Astrocyte (in vitro differentiated cells and primary cell): ENCODE measurements at regions not wholly inside any gene's neighbourhood (a gene's known extent, or its start where the extent isn't known, plus 50 kb on each side); places are given as distances from the start of the nearest gene placed in this dataset.

Source experiments
- DNase-seq: peaks from one replicate; pipeline ENCODE4 v3.0.0-alpha.2; 2010; ENCODE audit warnings: low read depth
- FAIRE-seq: peaks from 2 replicates; lab custom pipeline; 2011; peaks lifted over from hg19 to GRCh38; lab: Jason Lieb, UNC
- H2AFZ ChIP-seq: 2 replicates; pipeline ENCODE4 v1.6.0; 2012; ENCODE audit warnings: low read depth, low read length, inconsistent platforms
- H3K27ac ChIP-seq: 2 replicates; pipeline ENCODE4 v1.5.1; 2011; ENCODE audit warnings: low read depth, low read length, inconsistent platforms
- H3K27me3 ChIP-seq: 2 replicates; pipeline ENCODE4 v1.6.0; 2011; ENCODE audit warnings: low read length, inconsistent platforms; ENCODE audit not compliant: insufficient read depth
- H3K36me3 ChIP-seq: 2 replicates; pipeline ENCODE4 v1.5.1; 2011; ENCODE audit warnings: low read length, inconsistent platforms; ENCODE audit not compliant: insufficient read depth
- H3K4me1 ChIP-seq: 2 replicates; pipeline ENCODE4 v1.5.1; 2011; ENCODE audit warnings: low read length, inconsistent platforms; ENCODE audit not compliant: insufficient read depth
- H3K4me2 ChIP-seq: 2 replicates; pipeline ENCODE4 v1.6.0; 2012; ENCODE audit warnings: low read length, inconsistent platforms
- H3K4me3 ChIP-seq: 2 replicates; pipeline ENCODE4 v1.5.1; 2011; ENCODE audit warnings: low read depth, mild to moderate bottlenecking, low read length, inconsistent platforms; ENCODE audit not compliant: insufficient read depth
- H3K79me2 ChIP-seq: 2 replicates; pipeline ENCODE4 v1.6.0; 2012; ENCODE audit warnings: mild to moderate bottlenecking, low read length, inconsistent platforms; ENCODE audit not compliant: insufficient read depth
- H3K9ac ChIP-seq: 2 replicates; pipeline ENCODE4 v1.6.0; 2012; ENCODE audit warnings: mild to moderate bottlenecking, low read length, inconsistent platforms
- H3K9me3 ChIP-seq: 2 replicates; pipeline ENCODE4 v1.5.1; 2012; ENCODE audit warnings: low read depth, mild to moderate bottlenecking, low read length, inconsistent platforms; ENCODE audit not compliant: insufficient read depth
- H4K20me1 ChIP-seq: 2 replicates; pipeline ENCODE4 v1.6.0; 2012; ENCODE audit warnings: low read length, inconsistent platforms; ENCODE audit not compliant: insufficient read depth
- H3K27ac Mint-ChIP-seq: one replicate; pipeline ENCODE4 v1.8.0; 2021; ENCODE audit warnings: mild to moderate bottlenecking, mixed read lengths; ENCODE audit not compliant: unreplicated experiment
- H3K27me3 Mint-ChIP-seq: one replicate; pipeline ENCODE4 v1.8.0; 2021; ENCODE audit warnings: low read depth, mixed read lengths; ENCODE audit not compliant: unreplicated experiment
- H3K36me3 Mint-ChIP-seq: one replicate; pipeline ENCODE4 v1.8.0; 2021; ENCODE audit warnings: low read depth, mixed read lengths; ENCODE audit not compliant: unreplicated experiment
- H3K4me1 Mint-ChIP-seq: one replicate; pipeline ENCODE4 v1.8.0; 2021; ENCODE audit warnings: low read depth, mixed read lengths; ENCODE audit not compliant: unreplicated experiment
- H3K4me3 Mint-ChIP-seq: one replicate; pipeline ENCODE4 v1.8.0; 2021; ENCODE audit warnings: mild to moderate bottlenecking, moderate library complexity, mixed read lengths; ENCODE audit not compliant: unreplicated experiment
- H3K9me3 Mint-ChIP-seq: one replicate; pipeline ENCODE4 v1.8.0; 2021; ENCODE audit warnings: mild to moderate bottlenecking, mixed read lengths; ENCODE audit not compliant: unreplicated experiment
- EZH2 ChIP-seq: IDR thresholded peaks from 2 replicates; pipeline ENCODE4 v1.6.1; 2012; ENCODE audit warnings: mild to moderate bottlenecking, low read length, inconsistent platforms; ENCODE audit not compliant: insufficient read depth
- TF ChIP-seq, protein P1 (sequence below): IDR thresholded peaks from 2 replicates; pipeline ENCODE4 v1.5.1; 2011; ENCODE audit warnings: low read depth, mild to moderate bottlenecking, inconsistent platforms, low read length, moderate library complexity; ENCODE audit not compliant: insufficient read depth

DNA sequence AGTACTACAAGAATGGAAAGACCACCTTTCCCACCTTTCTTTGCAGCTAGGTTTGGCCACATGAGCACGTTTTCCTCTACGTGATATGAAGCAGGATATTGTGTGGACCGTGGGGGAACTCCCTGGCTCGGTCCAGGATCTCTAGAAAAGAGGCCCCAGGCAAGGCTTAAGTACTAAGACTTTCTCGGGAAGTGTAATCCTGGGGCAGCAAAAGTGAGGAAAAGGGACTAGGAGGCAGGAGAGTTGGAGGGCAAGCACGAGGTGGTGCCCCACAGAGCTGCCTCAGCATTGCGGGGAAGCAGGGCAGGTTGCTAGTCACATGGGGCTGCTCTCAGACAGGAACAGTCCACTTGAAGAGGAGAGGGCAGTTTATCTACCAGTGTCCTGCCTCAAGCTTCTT, 235.1 kb downstream of the GADD45G start:
- Mint-ChIP-seq H3K36me3 (no peaks in the 10 kb centered on the region), H3K27me3 (peaks cover 59% of the 10 kb centered on the region), H3K9me3 (peaks cover 5% of the 10 kb centered on the region), H3K27ac (no peak overlapping the region), H3K4me1 (peaks cover 2% of the 10 kb centered on the region), H3K4me3 (no peak overlapping the region)
- no peaks in the 10 kb centered on the region for H3K9me3 ChIP-seq
- no peaks in the 10 kb centered on the region for H3K27me3 ChIP-seq
- H4K20me1 ChIP-seq: no peaks in the 10 kb centered on the region
- no peak overlapping the region for H3K4me2 ChIP-seq
- TF ChIP-seq, protein P1, sequence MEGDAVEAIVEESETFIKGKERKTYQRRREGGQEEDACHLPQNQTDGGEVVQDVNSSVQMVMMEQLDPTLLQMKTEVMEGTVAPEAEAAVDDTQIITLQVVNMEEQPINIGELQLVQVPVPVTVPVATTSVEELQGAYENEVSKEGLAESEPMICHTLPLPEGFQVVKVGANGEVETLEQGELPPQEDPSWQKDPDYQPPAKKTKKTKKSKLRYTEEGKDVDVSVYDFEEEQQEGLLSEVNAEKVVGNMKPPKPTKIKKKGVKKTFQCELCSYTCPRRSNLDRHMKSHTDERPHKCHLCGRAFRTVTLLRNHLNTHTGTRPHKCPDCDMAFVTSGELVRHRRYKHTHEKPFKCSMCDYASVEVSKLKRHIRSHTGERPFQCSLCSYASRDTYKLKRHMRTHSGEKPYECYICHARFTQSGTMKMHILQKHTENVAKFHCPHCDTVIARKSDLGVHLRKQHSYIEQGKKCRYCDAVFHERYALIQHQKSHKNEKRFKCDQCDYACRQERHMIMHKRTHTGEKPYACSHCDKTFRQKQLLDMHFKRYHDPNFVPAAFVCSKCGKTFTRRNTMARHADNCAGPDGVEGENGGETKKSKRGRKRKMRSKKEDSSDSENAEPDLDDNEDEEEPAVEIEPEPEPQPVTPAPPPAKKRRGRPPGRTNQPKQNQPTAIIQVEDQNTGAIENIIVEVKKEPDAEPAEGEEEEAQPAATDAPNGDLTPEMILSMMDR: no peak
- TF ChIP-seq EZH2: no peak
- no peaks in the 10 kb centered on the region for H3K4me1 ChIP-seq
- no peak overlapping the region for H2AFZ ChIP-seq
- no peaks in the 10 kb centered on the region for H3K36me3 ChIP-seq
- no peak for DNase-seq
- no peaks in the 10 kb centered on the region for H3K79me2 ChIP-seq
- FAIRE-seq: no peak
- H3K4me3 ChIP-seq: no peak overlapping the region
- H3K9ac ChIP-seq: no peak overlapping the region
- H3K27ac ChIP-seq: no peak overlapping the region

DNA sequence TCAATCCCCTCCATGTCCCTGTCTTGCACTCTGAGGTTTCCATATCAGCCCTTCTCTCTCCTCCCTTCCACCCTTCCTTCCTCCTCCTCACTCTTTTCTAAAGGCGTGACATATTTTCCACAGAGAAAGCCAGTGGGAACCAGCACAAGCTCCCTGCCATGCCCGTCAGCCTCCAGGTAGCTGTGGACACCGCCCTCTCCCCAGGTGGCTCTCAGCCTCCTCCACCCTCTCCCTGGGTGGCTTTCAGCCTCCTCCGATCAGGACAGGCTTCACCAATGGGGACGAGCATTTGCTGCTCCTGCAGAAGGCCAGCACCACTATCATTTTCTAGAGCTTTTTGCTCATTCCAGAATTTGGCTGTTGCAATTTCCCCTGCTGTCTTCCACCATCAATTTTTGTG, 236.6 kb downstream of the GADD45G start:
- Histone ChIP-seq H4K20me1 (no peaks in the 10 kb centered on the region), H2AFZ (no peak overlapping the region), H3K27ac (no peak overlapping the region), H3K79me2 (no peaks in the 10 kb centered on the region), H3K4me1 (no peaks in the 10 kb centered on the region), H3K36me3 (no peaks in the 10 kb centered on the region), H3K4me3 (no peak overlapping the region), H3K9me3 (no peaks in the 10 kb centered on the region), H3K27me3 (no peaks in the 10 kb centered on the region), H3K4me2 (no peak overlapping the region), H3K9ac (no peak overlapping the region)
- H3K4me3 Mint-ChIP-seq: no peak overlapping the region
- H3K27me3 Mint-ChIP-seq: peaks cover 72% of the 10 kb centered on the region
- H3K36me3 Mint-ChIP-seq: no peaks in the 10 kb centered on the region
- DNase-seq (no peak), FAIRE-seq (no peak)
- H3K27ac Mint-ChIP-seq: no peak overlapping the region
- TF ChIP-seq, protein P1: no peak
- TF ChIP-seq EZH2: no peak
- H3K4me1 Mint-ChIP-seq: no peaks in the 10 kb centered on the region
- peaks cover 5% of the 10 kb centered on the region for H3K9me3 Mint-ChIP-seq

DNA sequence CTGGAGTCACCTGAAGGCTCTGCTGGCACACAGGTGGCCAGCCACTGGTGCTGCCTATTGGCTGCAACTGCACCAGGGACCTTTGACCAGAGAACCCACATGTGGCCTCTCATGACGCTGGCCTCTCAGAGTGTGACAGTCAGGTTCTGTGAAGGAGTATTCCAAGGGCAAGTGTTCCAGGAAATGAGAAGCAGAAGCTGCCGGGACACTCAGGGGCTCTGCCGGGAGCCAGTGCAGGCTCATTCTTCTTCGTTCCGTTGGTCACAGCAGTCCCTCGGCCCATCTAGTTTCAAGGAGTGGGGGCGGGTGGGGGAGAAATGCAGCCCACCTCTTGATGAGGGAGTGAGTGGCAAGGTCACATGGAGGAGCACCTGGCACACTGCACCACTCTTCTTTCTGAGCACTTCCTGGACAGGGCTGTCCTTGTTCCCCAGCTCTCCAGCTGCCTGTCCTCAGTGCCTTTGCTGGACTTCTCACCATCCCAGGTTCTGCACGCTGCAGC, 237.5 kb downstream of the GADD45G start:
- no peak for TF ChIP-seq EZH2
- TF ChIP-seq, protein P1: no peak
- no peaks in the 10 kb centered on the region for H3K4me1 ChIP-seq
- no peaks in the 10 kb centered on the region for H3K79me2 ChIP-seq
- H3K4me3 ChIP-seq: no peak overlapping the region
- Mint-ChIP-seq H3K27ac (no peak overlapping the region), H3K4me3 (no peak overlapping the region), H3K9me3 (peaks cover 5% of the 10 kb centered on the region), H3K4me1 (no peaks in the 10 kb centered on the region), H3K27me3 (peaks cover 74% of the 10 kb centered on the region), H3K36me3 (no peaks in the 10 kb centered on the region)
- no peak overlapping the region for H2AFZ ChIP-seq
- no peak for FAIRE-seq
- no peaks in the 10 kb centered on the region for H3K36me3 ChIP-seq
- no peaks in the 10 kb centered on the region for H3K27me3 ChIP-seq
- no peak for DNase-seq
- no peak overlapping the region for H3K4me2 ChIP-seq
- no peak overlapping the region for H3K27ac ChIP-seq
- no peaks in the 10 kb centered on the region for H3K9me3 ChIP-seq
- no peak overlapping the region for H3K9ac ChIP-seq
- H4K20me1 ChIP-seq: no peaks in the 10 kb centered on the region
